CD4-positive, alpha-beta T cell treated with Interleukin-2 at 100 ng/mL for 4 hours (primary cell): ENCODE measurements at regions not wholly inside any gene's neighbourhood (a gene's known extent, or its start where the extent isn't known, plus 50 kb on each side); places are given as distances from the start of the nearest gene placed in this dataset.
"Not testable (repeated sequence)": the region's sequence is repeated elsewhere in the genome, so short reads cannot be mapped to it uniquely, and the experiment has no call there.

Source experiments
- DNase-seq: peaks from one replicate; pipeline ENCODE4 v3.0.0-alpha.2; 2020; ENCODE audit warnings: low spot score

- DNase-seq: no peak
Observed at GRCh38 chr9:7739595-7739994, 60.0 kb downstream of the DMAC1 start.

- DNase-seq: no peak
Observed at GRCh38 chr9:7735311-7735710, 64.3 kb downstream of the DMAC1 start.

GRCh38 chr9:7730164-7730445, 69.5 kb downstream of the DMAC1 start:
- DNase-seq: no peak

- DNase-seq: no peak
Observed at GRCh38 chr9:7729371-7730163, 70.0 kb downstream of the DMAC1 start.

- DNase-seq: no peak
Observed at GRCh38 chr9:7721291-7721690, 78.3 kb downstream of the DMAC1 start.

GRCh38 chr9:7713088-7713487, 86.5 kb downstream of the DMAC1 start:
- DNase-seq: not testable (repeated sequence)

GRCh38 chr9:7710686-7711085, 88.9 kb downstream of the DMAC1 start:
- DNase-seq: no peak

- no peak for DNase-seq
Observed at GRCh38 chr9:7707934-7708333, 91.6 kb downstream of the DMAC1 start.

GRCh38 chr9:7704543-7704942, 95.0 kb downstream of the DMAC1 start:
- no peak for DNase-seq

- DNase-seq: no peak
Observed at GRCh38 chr9:7691909-7692308, 107.7 kb downstream of the DMAC1 start.

- DNase-seq: no peak
Observed at GRCh38 chr9:7690014-7690413, 109.6 kb downstream of the DMAC1 start.

- DNase-seq: no peak
Observed at GRCh38 chr9:7688626-7689025, 111.0 kb downstream of the DMAC1 start.

GRCh38 chr9:7676609-7677156, 122.9 kb downstream of the DMAC1 start:
- no peak for DNase-seq

GRCh38 chr9:7671847-7672246, 127.7 kb downstream of the DMAC1 start:
- no peak for DNase-seq

- DNase-seq: no peak
Observed at GRCh38 chr9:7668541-7668940, 131.0 kb downstream of the DMAC1 start.

- DNase-seq: no peak
Observed at GRCh38 chr9:7665874-7666273, 133.7 kb downstream of the DMAC1 start.

GRCh38 chr9:7659766-7660165, 139.8 kb downstream of the DMAC1 start:
- no peak for DNase-seq

- no peak for DNase-seq
Observed at GRCh38 chr9:7656636-7657035, 142.9 kb downstream of the DMAC1 start.

- DNase-seq: no peak
Observed at GRCh38 chr9:7653262-7653661, 146.3 kb downstream of the DMAC1 start.

GRCh38 chr9:7640231-7640630, 159.3 kb downstream of the DMAC1 start:
- no peak for DNase-seq

- DNase-seq: no peak
Observed at GRCh38 chr9:7639471-7639870, 160.1 kb downstream of the DMAC1 start.

GRCh38 chr9:7636838-7637467, 162.6 kb downstream of the DMAC1 start:
- DNase-seq: no peak

- no peak for DNase-seq
Observed at GRCh38 chr9:7636309-7636708, 163.3 kb downstream of the DMAC1 start.

- DNase-seq: peak; percentile 68
Observed at GRCh38 chr9:7626571-7627029, 173.0 kb downstream of the DMAC1 start.
